Astrocyte of the spinal cord (primary cell): ENCODE measurements at regions not wholly inside any gene's neighbourhood (a gene's known extent, or its start where the extent isn't known, plus 50 kb on each side); places are given as distances from the start of the nearest gene placed in this dataset.

Experiments used
- DNase-seq: peaks from one replicate; pipeline ENCODE4 v3.0.0; 2011; ENCODE audit warnings: low read depth, low spot score
- H3K4me3 ChIP-seq: 2 replicates; pipeline ENCODE4 v1.5.1; 2011; ENCODE audit warnings: low read depth, mild to moderate bottlenecking, low read length, moderate library complexity
- in situ Hi-C: cut with HindIII; loops from 2 replicates; pipeline ENCODE4 v1.10.0; 2017; ENCODE audit warnings: low sequenced_read_pairs
- TF ChIP-seq, protein P1 (sequence below): IDR thresholded peaks from 2 replicates; pipeline ENCODE4 v1.5.1; 2012; ENCODE audit warnings: low read depth, mild to moderate bottlenecking, low read length, inconsistent platforms

DNA sequence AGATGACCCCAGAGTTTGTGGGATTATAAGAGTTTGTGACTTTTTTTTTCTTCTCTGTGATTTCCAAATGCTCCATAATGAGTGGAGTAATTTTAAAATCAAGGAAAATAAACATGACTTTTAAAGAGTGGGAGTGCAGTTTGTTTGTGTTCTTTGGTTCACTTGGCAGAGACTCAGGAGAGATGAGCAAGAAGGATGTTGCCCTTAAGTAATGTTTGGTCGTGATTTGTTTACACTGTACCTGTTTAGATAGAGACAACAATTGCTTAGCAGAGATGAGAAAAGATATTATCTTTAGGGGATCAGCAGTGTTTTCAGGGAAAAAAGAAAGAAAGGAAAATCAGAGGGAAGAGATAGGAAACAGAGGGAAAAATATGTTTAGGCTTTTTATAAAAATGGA lies 170.8 kb downstream of the ADSS2 start:
- peak; percentile 20 for DNase-seq
- in situ Hi-C loops = no loop called here
- H3K4me3 ChIP-seq = no peak overlapping the region
- TF ChIP-seq, protein P1, sequence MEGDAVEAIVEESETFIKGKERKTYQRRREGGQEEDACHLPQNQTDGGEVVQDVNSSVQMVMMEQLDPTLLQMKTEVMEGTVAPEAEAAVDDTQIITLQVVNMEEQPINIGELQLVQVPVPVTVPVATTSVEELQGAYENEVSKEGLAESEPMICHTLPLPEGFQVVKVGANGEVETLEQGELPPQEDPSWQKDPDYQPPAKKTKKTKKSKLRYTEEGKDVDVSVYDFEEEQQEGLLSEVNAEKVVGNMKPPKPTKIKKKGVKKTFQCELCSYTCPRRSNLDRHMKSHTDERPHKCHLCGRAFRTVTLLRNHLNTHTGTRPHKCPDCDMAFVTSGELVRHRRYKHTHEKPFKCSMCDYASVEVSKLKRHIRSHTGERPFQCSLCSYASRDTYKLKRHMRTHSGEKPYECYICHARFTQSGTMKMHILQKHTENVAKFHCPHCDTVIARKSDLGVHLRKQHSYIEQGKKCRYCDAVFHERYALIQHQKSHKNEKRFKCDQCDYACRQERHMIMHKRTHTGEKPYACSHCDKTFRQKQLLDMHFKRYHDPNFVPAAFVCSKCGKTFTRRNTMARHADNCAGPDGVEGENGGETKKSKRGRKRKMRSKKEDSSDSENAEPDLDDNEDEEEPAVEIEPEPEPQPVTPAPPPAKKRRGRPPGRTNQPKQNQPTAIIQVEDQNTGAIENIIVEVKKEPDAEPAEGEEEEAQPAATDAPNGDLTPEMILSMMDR = no peak

DNA sequence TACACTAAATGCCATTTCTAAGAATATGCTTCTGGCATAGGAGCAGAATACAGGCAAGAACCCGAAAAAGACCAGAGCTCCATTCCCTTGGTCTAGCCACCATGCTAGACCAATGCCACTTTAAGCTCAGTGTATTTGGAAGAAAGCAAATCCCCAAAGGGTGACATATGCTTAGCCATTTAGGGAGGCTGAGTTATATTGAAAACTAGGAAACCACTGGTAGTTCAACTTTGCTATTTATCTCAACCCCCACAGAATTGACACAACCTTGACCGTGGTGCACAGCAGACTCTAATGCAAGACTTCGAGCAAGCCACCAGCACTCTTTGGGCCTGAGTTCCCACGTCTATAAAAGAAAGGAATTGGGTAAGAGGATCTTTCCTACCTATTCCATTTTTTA lies 167.9 kb downstream of the ADSS2 start:
- H3K4me3 ChIP-seq = no peak overlapping the region
- in situ Hi-C loops = no loop called here
- TF ChIP-seq, protein P1 = no peak

DNA sequence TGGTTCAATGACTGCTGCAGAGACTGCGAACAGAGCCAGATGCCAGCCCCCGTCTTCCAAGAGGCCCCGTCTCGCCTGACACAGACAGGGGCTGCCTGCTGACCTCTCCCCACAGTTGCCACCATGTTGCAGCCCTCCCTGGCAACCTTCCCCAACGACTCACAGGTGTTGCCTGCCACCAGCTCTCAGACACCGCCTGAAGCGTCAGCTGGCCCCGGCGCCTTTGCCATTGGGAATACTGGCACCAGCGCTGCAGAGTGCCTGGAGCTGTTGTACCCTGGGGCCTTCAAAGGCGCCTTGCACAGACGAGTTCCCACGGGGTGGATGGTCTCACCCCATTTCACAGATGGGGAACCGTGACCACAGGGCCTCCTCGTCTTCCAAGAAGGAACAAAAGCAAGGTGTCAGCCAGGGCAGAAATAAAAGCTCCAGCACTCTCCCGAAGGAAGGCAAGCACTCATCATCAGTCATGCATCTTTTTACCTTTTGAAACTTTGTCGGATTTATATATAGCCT lies 167.0 kb downstream of the ADSS2 start:
- TF ChIP-seq, protein P1 = no peak
- in situ Hi-C loops = no loop called here

More for the DNA sequence above, 167.9 kb downstream of the ADSS2 start:
- no peak for DNase-seq

DNA sequence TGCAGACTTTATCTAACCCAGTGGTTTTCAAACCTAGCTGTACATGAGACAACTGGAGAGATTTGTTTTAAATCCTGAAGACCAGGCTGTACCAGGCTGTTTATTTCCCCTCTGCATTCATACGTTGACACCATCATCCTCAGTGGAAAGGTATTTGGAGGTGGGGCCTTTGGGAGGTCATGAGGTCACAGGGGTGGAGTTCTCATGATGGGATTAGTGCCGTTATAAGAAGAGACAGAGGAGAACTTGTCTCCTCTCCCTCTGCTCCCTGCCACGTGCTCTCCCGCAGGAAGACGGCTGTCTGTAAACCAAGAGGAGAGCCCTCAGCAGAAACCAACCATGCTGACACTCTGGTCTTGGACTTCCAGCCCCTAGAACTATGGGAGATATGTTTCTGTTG lies 165.4 kb downstream of the ADSS2 start:
- TF ChIP-seq, protein P1 = no peak
- DNase-seq = no peak
- in situ Hi-C loops = no loop called here

More for the DNA sequence above, 167.0 kb downstream of the ADSS2 start:
- H3K4me3 ChIP-seq = no peak overlapping the region
- no peak for DNase-seq

DNA sequence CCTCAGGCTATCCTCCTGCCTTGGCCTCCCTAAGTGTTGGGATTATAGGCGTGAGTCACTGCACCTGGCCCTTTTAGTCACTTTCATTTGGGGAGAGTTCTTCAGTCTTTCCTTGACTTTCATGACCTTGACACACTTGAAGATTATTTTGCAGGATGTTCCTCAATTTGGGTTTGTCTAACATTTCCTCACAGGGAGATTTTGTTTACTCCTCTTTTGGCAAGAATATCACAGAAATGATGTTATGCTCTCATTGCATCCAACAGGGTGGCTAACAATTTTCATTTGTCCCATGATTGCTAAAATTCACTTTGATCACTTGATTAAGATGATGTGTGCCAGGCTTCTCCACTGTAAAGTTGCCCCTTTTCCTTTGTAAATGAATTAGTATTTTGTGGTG lies 164.0 kb downstream of the ADSS2 start:
- DNase-seq = no peak
- in situ Hi-C loops = no loop called here
- H3K4me3 ChIP-seq = no peak overlapping the region
- TF ChIP-seq, protein P1 = no peak

More for the DNA sequence above, 165.4 kb downstream of the ADSS2 start:
- no peak overlapping the region for H3K4me3 ChIP-seq

DNA sequence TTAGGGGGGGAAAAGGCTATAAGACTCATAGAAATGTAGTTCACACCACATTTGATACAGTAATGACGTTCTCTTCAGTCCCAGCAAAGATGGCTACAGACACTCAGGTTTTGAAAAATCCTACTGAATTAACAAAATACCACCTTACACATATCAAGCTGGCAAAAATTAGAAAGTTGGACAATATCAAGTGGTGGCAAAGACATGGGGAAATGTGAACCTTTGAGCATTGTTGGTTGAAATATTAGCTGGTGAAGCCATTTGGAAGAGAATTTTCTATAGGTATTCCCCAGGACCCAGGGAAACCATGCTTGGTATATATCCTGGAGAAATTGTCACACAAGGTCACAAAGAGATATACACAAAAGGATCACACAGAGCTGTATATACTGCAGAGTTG lies 163.0 kb downstream of the ADSS2 start:
- H3K4me3 ChIP-seq = no peak overlapping the region
- TF ChIP-seq, protein P1 = no peak
- in situ Hi-C loops = no loop called here
- DNase-seq = no peak
